Limb (tissue), 2 donors: ENCODE measurements at regions not wholly inside any gene's neighbourhood (a gene's known extent, or its start where the extent isn't known, plus 50 kb on each side); places are given as distances from the start of the nearest gene placed in this dataset.

Experiments
- DNase-seq, 2 donors: peaks; one replicate each; pipeline ENCODE4 v3.0.0-alpha.2; 2016; ENCODE audit errors: extremely low spot score in 2 of 2

GRCh38 chr16:17050468-17050867 is 420.3 kb downstream of the XYLT1 start:
- no peak for DNase-seq
